ENCODE measurements at regions not wholly inside any gene's neighbourhood (a gene's known extent, or its start where the extent isn't known, plus 50 kb on each side); places are given as distances from the start of the nearest gene placed in this dataset.

- TF ChIP-seq CTCF (IDR thresholded peaks at IDR 0.05 in 8 of 11, conservative IDR thresholded peaks at IDR 0.05 in 3 of 11) (no peak), POLR2A (IDR thresholded peaks at IDR 0.05) (no peak)
Measured at GRCh38 chr13:111623743-111624505, 303.5 kb downstream of the TEX29 start.

All from spleen (tissue), 7 donors.